Endothelial cell (in vitro differentiated cells): ENCODE measurements at regions not wholly inside any gene's neighbourhood (a gene's known extent, or its start where the extent isn't known, plus 50 kb on each side); places are given as distances from the start of the nearest gene placed in this dataset.

Source experiments
- DNase-seq: peaks from one replicate; pipeline ENCODE4 v3.0.0; 2021; ENCODE audit warnings: low spot score
- H3K27ac Mint-ChIP-seq: one replicate; pipeline ENCODE4 v1.8.0; 2021; ENCODE audit warnings: mixed read lengths, inconsistent platforms; ENCODE audit not compliant: unreplicated experiment
- H3K27me3 Mint-ChIP-seq: one replicate; pipeline ENCODE4 v1.8.0; 2021; ENCODE audit warnings: mild to moderate bottlenecking, moderate library complexity, mixed read lengths, inconsistent platforms; ENCODE audit not compliant: unreplicated experiment
- H3K36me3 Mint-ChIP-seq: one replicate; pipeline ENCODE4 v1.8.0; 2021; ENCODE audit warnings: mild to moderate bottlenecking, low read depth, mixed read lengths, inconsistent platforms; ENCODE audit not compliant: unreplicated experiment
- H3K4me1 Mint-ChIP-seq: one replicate; pipeline ENCODE4 v1.8.0; 2021; ENCODE audit warnings: mild to moderate bottlenecking, mixed read lengths, inconsistent platforms; ENCODE audit not compliant: unreplicated experiment
- H3K4me3 Mint-ChIP-seq: one replicate; pipeline ENCODE4 v1.8.0; 2021; ENCODE audit warnings: mild to moderate bottlenecking, mixed read lengths, inconsistent platforms; ENCODE audit not compliant: unreplicated experiment
- H3K9me3 Mint-ChIP-seq: one replicate; pipeline ENCODE4 v1.8.0; 2021; ENCODE audit warnings: mixed read lengths, inconsistent platforms; ENCODE audit not compliant: unreplicated experiment
- CTCF ChIP-seq: fragments of 200-600 bp; sonication (generic); IDR thresholded peaks from one replicate; pipeline ENCODE4 v1.5.0; 2021; ENCODE audit warnings: antibody characterized with exemption; ENCODE audit not compliant: unreplicated experiment

DNA sequence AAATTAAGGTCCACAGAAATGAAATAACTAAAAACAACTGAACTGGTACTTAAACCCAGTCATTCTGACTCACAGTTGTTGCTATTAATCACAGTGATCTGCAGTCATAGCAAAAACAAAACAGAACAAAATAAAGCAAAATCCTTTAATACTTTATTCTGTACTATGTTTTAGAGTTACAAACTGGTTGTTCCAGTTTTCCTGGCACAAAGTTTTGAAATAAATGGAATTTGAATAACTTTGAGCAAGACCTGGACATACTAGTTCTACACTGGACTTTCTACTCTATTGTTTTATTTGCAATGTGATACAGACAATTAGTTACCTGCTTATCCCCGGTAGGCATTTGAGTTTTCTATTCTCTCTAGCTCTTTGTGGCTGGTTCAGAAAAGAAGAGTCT, 147.9 kb downstream of the DMRT2 start:
- H3K9me3 Mint-ChIP-seq = no peaks in the 10 kb centered on the region
- peaks cover 2% of the 10 kb centered on the region for H3K27me3 Mint-ChIP-seq
- TF ChIP-seq CTCF = no peak
- no peak overlapping the region for H3K27ac Mint-ChIP-seq
- no peaks in the 10 kb centered on the region for H3K4me1 Mint-ChIP-seq
- H3K4me3 Mint-ChIP-seq = no peak overlapping the region
- H3K36me3 Mint-ChIP-seq = no peaks in the 10 kb centered on the region
- no peak for DNase-seq

- H3K27ac Mint-ChIP-seq = no peak overlapping the region
- no peak for DNase-seq
- H3K4me1 Mint-ChIP-seq = no peaks in the 10 kb centered on the region
- no peak for TF ChIP-seq CTCF
- no peaks in the 10 kb centered on the region for H3K36me3 Mint-ChIP-seq
- no peaks in the 10 kb centered on the region for H3K9me3 Mint-ChIP-seq
- H3K27me3 Mint-ChIP-seq = no peaks in the 10 kb centered on the region
- H3K4me3 Mint-ChIP-seq = no peak overlapping the region
Measured at GRCh38 chr9:1200847-1201251, 150.7 kb downstream of the DMRT2 start.

DNA sequence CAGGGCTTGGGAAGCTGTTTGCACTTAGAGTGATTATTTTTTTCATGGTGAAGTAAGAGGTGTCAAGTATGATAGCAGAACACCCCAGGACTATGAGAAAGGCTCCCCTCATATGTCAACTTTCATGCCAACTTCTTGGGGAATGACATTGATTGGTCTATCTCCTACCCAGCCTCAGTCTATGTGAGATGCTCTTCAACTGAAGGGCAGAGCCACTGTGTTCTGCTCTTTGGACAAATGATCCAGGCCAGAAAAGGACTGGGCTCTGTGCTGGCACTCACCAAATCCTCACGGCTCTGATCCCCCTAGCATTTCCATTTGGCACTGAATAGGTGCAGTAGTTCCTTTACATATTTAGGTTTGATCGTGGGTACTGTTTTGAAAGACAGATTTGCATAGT, 151.1 kb downstream of the DMRT2 start:
- H3K27me3 Mint-ChIP-seq = no peaks in the 10 kb centered on the region
- H3K9me3 Mint-ChIP-seq = no peaks in the 10 kb centered on the region
- H3K36me3 Mint-ChIP-seq = no peaks in the 10 kb centered on the region
- no peaks in the 10 kb centered on the region for H3K4me1 Mint-ChIP-seq
- no peak for DNase-seq
- no peak overlapping the region for H3K4me3 Mint-ChIP-seq
- TF ChIP-seq CTCF = no peak
- no peak overlapping the region for H3K27ac Mint-ChIP-seq

DNA sequence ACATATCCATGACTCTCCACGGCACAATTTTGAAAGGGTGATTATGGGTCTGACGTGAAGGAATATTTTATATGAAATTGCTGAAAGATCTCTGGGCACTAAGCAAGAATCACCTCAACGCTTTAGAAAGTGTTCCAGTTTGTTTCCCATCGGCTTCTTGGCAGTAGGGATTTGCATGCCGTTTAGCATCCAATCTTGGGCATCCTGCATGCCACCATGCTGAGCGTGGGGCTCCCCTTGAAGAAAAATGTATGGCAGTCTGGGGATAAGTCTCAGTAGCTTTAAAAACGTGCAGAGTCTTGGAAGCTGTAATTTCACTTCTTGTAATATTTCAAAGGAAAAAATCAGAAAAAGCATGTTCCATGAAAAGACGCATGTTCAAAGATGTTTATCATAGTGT, 151.7 kb downstream of the DMRT2 start:
- Mint-ChIP-seq H3K27ac (no peak overlapping the region), H3K27me3 (no peaks in the 10 kb centered on the region), H3K4me3 (no peak overlapping the region), H3K4me1 (no peaks in the 10 kb centered on the region), H3K9me3 (no peaks in the 10 kb centered on the region), H3K36me3 (no peaks in the 10 kb centered on the region)
- TF ChIP-seq CTCF = no peak
- no peak for DNase-seq

DNA sequence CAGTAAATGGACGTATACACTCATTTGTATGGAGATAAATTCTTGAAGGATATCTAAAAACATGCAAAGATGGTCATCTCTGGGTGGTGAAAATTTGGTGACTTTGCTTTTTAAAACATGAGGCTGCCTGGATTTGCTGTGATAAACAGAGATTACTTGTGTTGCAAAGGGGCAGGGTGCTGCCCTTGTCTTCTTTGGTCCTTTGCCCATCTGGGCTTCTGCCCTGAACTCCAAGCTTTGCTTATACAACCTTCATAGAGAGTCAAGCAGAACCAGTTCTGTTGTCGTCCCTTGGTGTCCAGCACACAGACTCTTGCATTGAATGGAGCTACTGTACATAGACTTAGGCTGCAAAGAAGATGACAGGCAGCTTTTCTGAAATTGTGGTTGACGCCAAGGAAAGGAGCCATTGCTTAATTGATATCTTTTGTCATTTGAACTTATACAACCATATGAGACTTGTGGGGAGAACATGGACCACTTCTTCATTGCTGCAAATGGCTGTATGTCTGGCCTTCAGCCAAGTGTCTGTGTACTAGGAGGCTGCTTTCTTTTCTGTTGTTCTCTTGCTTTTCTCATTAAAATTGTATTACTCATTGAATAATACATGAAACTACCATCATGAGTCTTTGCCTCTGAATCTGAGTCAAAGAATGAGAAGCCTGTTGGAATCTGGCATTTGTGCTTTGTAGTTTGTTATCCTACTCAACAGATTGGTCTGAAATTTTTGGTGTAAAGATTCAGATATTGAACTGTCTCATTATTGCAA, 152.5 kb downstream of the DMRT2 start:
- Mint-ChIP-seq H3K27ac (no peak overlapping the region), H3K4me1 (no peaks in the 10 kb centered on the region), H3K27me3 (no peaks in the 10 kb centered on the region), H3K9me3 (no peaks in the 10 kb centered on the region), H3K4me3 (no peak overlapping the region), H3K36me3 (no peaks in the 10 kb centered on the region)
- no peak for DNase-seq
- TF ChIP-seq CTCF = no peak
